H1 (cell line): ENCODE measurements at regions not wholly inside any gene's neighbourhood (a gene's known extent, or its start where the extent isn't known, plus 50 kb on each side); places are given as distances from the start of the nearest gene placed in this dataset.

Experiments
- CTCF ChIA-PET: fragments of 300-600 bp; sonication (Branson Sonifier 250); formaldehyde crosslinking; loops from one replicate; lab custom pipeline; 2021; ENCODE audit not compliant: partially characterized antibody; lab: Charles Lee
- POLR2A ChIA-PET: fragments of 300-600 bp; sonication (Branson Sonifier 250); formaldehyde crosslinking; loops from one replicate; lab custom pipeline; 2021; ENCODE audit warnings: inconsistent platforms; ENCODE audit not compliant: partially characterized antibody; lab: Charles Lee
- DNase-seq, 2 experiments: peaks; one replicate each; pipeline versions ENCODE4 v3.0.0 to v3.0.0-alpha.2; 2010 to 2022; ENCODE audit warnings: low spot score in 2 of 2, low read depth in 1 of 2, mixed read lengths in 1 of 2
- FAIRE-seq: peaks from 2 replicates; lab custom pipeline; 2011; peaks lifted over from hg19 to GRCh38; lab: Jason Lieb, UNC
- H2AFZ ChIP-seq: 2 replicates; pipeline ENCODE4 v1.8.1; 2012; ENCODE audit warnings: low read length, inconsistent platforms
- H2AK5ac ChIP-seq: 2 replicates; pipeline ENCODE4 v1.6.1; 2013; ENCODE audit warnings: low read depth, low read length
- H2BK120ac ChIP-seq: replicated peaks from 2 replicates; pipeline ENCODE3; 2013; ENCODE audit warnings: low read depth, low read length, inconsistent platforms
- H2BK12ac ChIP-seq: 2 replicates; pipeline ENCODE4 v1.6.1; 2013; ENCODE audit warnings: low read depth, low read length
- H2BK15ac ChIP-seq: 2 replicates; pipeline ENCODE4 v1.6.1; 2013; ENCODE audit warnings: low read length
- H2BK20ac ChIP-seq: 2 replicates; pipeline ENCODE4 v1.6.1; 2013; ENCODE audit warnings: low read length
- H2BK5ac ChIP-seq: 2 replicates; pipeline ENCODE4 v1.6.1; 2013; ENCODE audit warnings: low read depth, low read length
- H3K14ac ChIP-seq: 2 replicates; pipeline ENCODE4 v1.6.1; 2013; ENCODE audit warnings: inconsistent platforms; ENCODE audit not compliant: insufficient read length
- H3K18ac ChIP-seq: 2 replicates; pipeline ENCODE4 v1.6.1; 2013; ENCODE audit warnings: low read length; ENCODE audit errors: extremely low read depth
- H3K23ac ChIP-seq: 2 replicates; pipeline ENCODE4 v1.6.1; 2013; ENCODE audit warnings: inconsistent platforms; ENCODE audit not compliant: insufficient read length
- H3K23me2 ChIP-seq: 2 replicates; pipeline ENCODE4 v1.6.1; 2013; ENCODE audit warnings: low read depth, low read length
- H3K27ac ChIP-seq: 2 replicates; pipeline ENCODE4 v1.6.1; 2011; ENCODE audit warnings: low read depth, low read length, inconsistent platforms
- H3K27me3 ChIP-seq, 4 experiments: replicated peaks in 1 of 4; 1 replicate in 1 of 4; 2 replicates in 3 of 4; pipeline versions ENCODE4 v1.6.1 to v1.8.1; 2011 to 2013; ENCODE audit warnings: low read length in 3 of 4, mild to moderate bottlenecking in 3 of 4, inconsistent platforms in 2 of 4, mixed read lengths in 2 of 4, moderate library complexity in 1 of 4; ENCODE audit not compliant: control insufficient read depth in 3 of 4, insufficient read depth in 3 of 4; ENCODE audit errors: extremely low read depth in 1 of 4
- H3K36me3 ChIP-seq, 4 experiments: 2 replicates each; pipeline versions ENCODE4 v1.6.1 to v1.8.1; 2011 to 2013; ENCODE audit warnings: mild to moderate bottlenecking in 4 of 4, low read length in 3 of 4, moderate library complexity in 2 of 4, control low read depth in 1 of 4, inconsistent platforms in 1 of 4; ENCODE audit not compliant: insufficient read depth in 4 of 4, control insufficient read depth in 2 of 4
- H3K4ac ChIP-seq: replicated peaks from 2 replicates; pipeline ENCODE3; 2013; ENCODE audit warnings: low read length, low read depth, mixed read lengths, inconsistent platforms; ENCODE audit not compliant: insufficient read length
- H3K4me1 ChIP-seq, 4 experiments: replicated peaks in 1 of 4; 1 replicate in 1 of 4; 2 replicates in 3 of 4; pipeline versions ENCODE4 v1.6.1 to v1.8.1; 2011 to 2013; ENCODE audit warnings: low read length in 3 of 4, inconsistent platforms in 2 of 4, mixed read lengths in 1 of 4; ENCODE audit not compliant: insufficient read depth in 4 of 4, control insufficient read depth in 3 of 4
- H3K4me2 ChIP-seq, 2 experiments: 2 replicates each; pipeline versions ENCODE4 v1.6.1 to v1.8.1; 2011 to 2013; ENCODE audit warnings: low read depth in 2 of 2, low read length in 2 of 2, control low read depth in 1 of 2, inconsistent platforms in 1 of 2, mild to moderate bottlenecking in 1 of 2; ENCODE audit not compliant: insufficient read depth in 1 of 2
- H3K4me3 ChIP-seq, 4 experiments: fragments of 200-600, 300-600 bp in 1 of 4; sonication (generic), shearing (Covaris generic), sonication (Bioruptor Twin) in 1 of 4; 2 replicates each; pipeline versions ENCODE4 v1.5.1 to v1.8.1; 2011 to 2016; ENCODE audit warnings: low read length in 4 of 4, low read depth in 3 of 4, control low read depth in 2 of 4, inconsistent platforms in 2 of 4, mild to moderate bottlenecking in 2 of 4, mixed read lengths in 1 of 4, moderate library complexity in 1 of 4; ENCODE audit not compliant: insufficient read depth in 2 of 4; ENCODE audit errors: extremely low read depth in 1 of 4
- H3K56ac ChIP-seq: replicated peaks from 2 replicates; pipeline ENCODE3; 2013; ENCODE audit warnings: low read depth, mild to moderate bottlenecking, mixed read lengths, low read length, inconsistent platforms; ENCODE audit not compliant: insufficient read length
- H3K79me1 ChIP-seq: 2 replicates; pipeline ENCODE4 v1.6.1; 2013; ENCODE audit warnings: low read depth, low read length, control low read depth
- H3K79me2 ChIP-seq, 2 experiments: 2 replicates each; pipeline versions ENCODE4 v1.6.1 to v1.8.1; 2012 to 2013; ENCODE audit warnings: low read length in 2 of 2, mild to moderate bottlenecking in 2 of 2, inconsistent platforms in 1 of 2; ENCODE audit not compliant: insufficient read depth in 2 of 2, control insufficient read depth in 1 of 2
- H3K9ac ChIP-seq, 4 experiments: replicated peaks in 1 of 4; 1 replicate in 1 of 4; 2 replicates in 3 of 4; pipeline versions ENCODE4 v1.6.1 to v1.8.1; 2011 to 2013; ENCODE audit warnings: low read depth in 3 of 4, low read length in 3 of 4, control low read depth in 2 of 4, mild to moderate bottlenecking in 2 of 4, moderate library complexity in 2 of 4, inconsistent platforms in 1 of 4; ENCODE audit errors: extremely low read depth in 1 of 4
- H3K9me3 ChIP-seq, 2 experiments: 2 replicates each; pipeline versions ENCODE4 v1.6.1 to v1.8.1; 2012 to 2013; ENCODE audit warnings: mild to moderate bottlenecking in 2 of 2, moderate library complexity in 2 of 2, control low read depth in 1 of 2, inconsistent platforms in 1 of 2, low read depth in 1 of 2, low read length in 1 of 2, mixed read lengths in 1 of 2; ENCODE audit not compliant: insufficient read depth in 2 of 2
- H4K20me1 ChIP-seq, 2 experiments: replicated peaks in 1 of 2; 2 replicates each; pipeline versions ENCODE3 to v1.8.1; 2011 to 2013; ENCODE audit warnings: inconsistent platforms in 2 of 2, low read length in 2 of 2, mild to moderate bottlenecking in 1 of 2; ENCODE audit not compliant: insufficient read depth in 2 of 2, control insufficient read depth in 1 of 2
- H4K5ac ChIP-seq: 2 replicates; pipeline ENCODE4 v1.6.1; 2013; ENCODE audit warnings: low read length, low read depth, mixed read lengths, inconsistent platforms; ENCODE audit not compliant: insufficient read length
- H4K8ac ChIP-seq: 2 replicates; pipeline ENCODE4 v1.8.0; 2013; ENCODE audit warnings: mild to moderate bottlenecking, moderate library complexity, low read length, inconsistent platforms; ENCODE audit not compliant: insufficient read depth; ENCODE audit errors: extremely low read depth
- H4K91ac ChIP-seq: replicated peaks from 2 replicates; pipeline ENCODE3; 2013; ENCODE audit warnings: low read length, mixed read lengths, inconsistent platforms; ENCODE audit not compliant: insufficient read length
- CHD1 ChIP-seq: IDR thresholded peaks from 2 replicates; pipeline ENCODE4 v1.6.1; 2012; ENCODE audit warnings: low read depth, low read length, improper control_type of control experiment
- CTBP2 ChIP-seq: IDR thresholded peaks from 2 replicates; pipeline ENCODE4 v1.7.0; 2011; ENCODE audit warnings: borderline replicate concordance, mild to moderate bottlenecking, moderate library complexity, mixed read lengths, low read length; ENCODE audit not compliant: insufficient read depth, insufficient read length
- FOSL1 ChIP-seq: IDR thresholded peaks from 2 replicates; pipeline ENCODE4 v1.6.1; 2011; ENCODE audit warnings: mild to moderate bottlenecking, low read depth, low read length, moderate library complexity; ENCODE audit not compliant: insufficient read depth
- HDAC2 ChIP-seq, 2 experiments: fragments of 300-600 bp in 1 of 2; sonication (generic) in 1 of 2; IDR thresholded peaks; 2 replicates each; pipeline ENCODE4 v1.6.1; 2011 to 2012; ENCODE audit warnings: low read depth in 2 of 2, low read length in 2 of 2, mild to moderate bottlenecking in 2 of 2, moderate library complexity in 2 of 2, borderline replicate concordance in 1 of 2, inconsistent platforms in 1 of 2
- POLR2A ChIP-seq, 2 experiments: IDR thresholded peaks; 1 replicate in 1 of 2; 2 replicates in 1 of 2; pipeline ENCODE4 v1.6.1; 2011; ENCODE audit warnings: low read depth in 2 of 2, low read length in 2 of 2, mild to moderate bottlenecking in 2 of 2; ENCODE audit errors: control extremely low read depth in 1 of 2
- RNF2 ChIP-seq: fragments of 200-900, 300-1000 bp; sonication (generic); IDR thresholded peaks from 2 replicates; pipeline ENCODE4 v1.7.1; 2016; ENCODE audit warnings: borderline replicate concordance, low read depth, mild to moderate bottlenecking, antibody characterized with exemption, low read length; ENCODE audit not compliant: poor library complexity, severe bottlenecking; ENCODE audit errors: missing control alignments
- SIN3A ChIP-seq, 2 experiments: IDR thresholded peaks in 1 of 2; conservative IDR thresholded peaks in 1 of 2; 2 replicates each; pipeline ENCODE4 v1.6.1; 2011 to 2012; ENCODE audit warnings: low read length in 2 of 2, improper control_type of control experiment in 1 of 2, low read depth in 1 of 2, mild to moderate bottlenecking in 1 of 2
- SIRT6 ChIP-seq: IDR thresholded peaks from one replicate; pipeline ENCODE4 v1.7.1; 2012; ENCODE audit warnings: low read length, inconsistent platforms
- WGBS, 2 experiments: shearing (Covaris generic) in 1 of 2; methylation state at CpG; one replicate each; pipeline versions ENCODE4 v1.1.6 to v1.1.7; 2013 to 2015; ENCODE audit warnings: low lambda C conversion rate in 2 of 2, mixed read lengths in 2 of 2, inconsistent platforms in 1 of 2, low coverage in 1 of 2, missing lambda C conversion rate in 1 of 2; ENCODE audit not compliant: insufficient replicate concordance in 2 of 2, insufficient coverage in 1 of 2, insufficient read length in 1 of 2; ENCODE audit errors: extremely low coverage in 1 of 2, missing lambda C conversion rate in 1 of 2; 5-methylcytosine and 5-hydroxymethylcytosine counted together

DNA sequence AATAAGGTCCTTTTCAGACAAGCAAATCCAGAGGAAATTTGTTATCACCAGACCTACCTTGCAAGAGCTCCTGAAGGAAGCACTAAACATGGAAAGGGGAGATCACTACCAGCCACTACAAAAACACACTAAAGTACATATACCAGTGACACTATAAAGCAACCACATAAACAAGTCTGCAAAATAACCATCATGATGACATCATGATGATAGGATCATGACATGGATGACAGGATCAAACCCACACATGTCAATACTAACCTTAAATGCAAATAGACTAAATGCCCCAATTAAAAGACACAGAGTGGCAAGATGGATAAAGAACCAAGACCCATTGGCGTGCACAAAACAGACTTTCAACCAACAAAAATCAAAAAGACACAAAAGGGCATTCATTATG is 688.8 kb upstream of the NR5A2 start:
- TF ChIP-seq CHD1 (no peak), FOSL1 (no peak), HDAC2 (IDR thresholded peaks at IDR 0.05; ENCODE audit: borderline replicate concordance in 1 of 2, low read depth in 2 of 2, low read length in 2 of 2) (no peak), RNF2 (no peak), SIN3A (conservative IDR thresholded peaks at IDR 0.05 in 1 of 2, IDR thresholded peaks at IDR 0.05 in 1 of 2; ENCODE audit: low read depth in 1 of 2, low read length in 2 of 2) (no peak), SIRT6 (no peak), POLR2A (IDR thresholded peaks at IDR 0.05; ENCODE audit: control extremely low read depth in 1 of 2, low read depth in 2 of 2, low read length in 2 of 2) (no peak), CTBP2 (no peak)
- Histone ChIP-seq H2BK120ac (no peak overlapping the region), H2BK5ac (no peak overlapping the region), H3K79me1 (no peaks in the 10 kb centered on the region), H4K91ac (no peak overlapping the region), H3K27me3 (no peaks in the 10 kb centered on the region), H3K4me1 (no peaks in the 10 kb centered on the region), H2BK12ac (no peak overlapping the region), H4K20me1 (no peaks in the 10 kb centered on the region), H3K9me3 (no peaks in the 10 kb centered on the region), H3K18ac (no peak overlapping the region), H3K23ac (no peak overlapping the region), H4K8ac (no peak overlapping the region), H2AFZ (no peak overlapping the region), H3K36me3 (no peaks in the 10 kb centered on the region), H3K56ac (no peak overlapping the region), H2BK20ac (no peak overlapping the region), H3K4me3 (no peak overlapping the region), H3K4ac (no peak overlapping the region), H3K23me2 (no peaks in the 10 kb centered on the region), H3K27ac (no peak overlapping the region), H3K4me2 (no peak overlapping the region), H4K5ac (no peak overlapping the region), H3K79me2 (no peaks in the 10 kb centered on the region), H2AK5ac (no peak overlapping the region), H3K14ac (no peak overlapping the region), H2BK15ac (no peak overlapping the region), H3K9ac (no peak overlapping the region)
- WGBS, 2 experiments: 94% methylated on average over 1 of the region's 1 CpG; no CpG with 5 or more reads in 1 of the 2 experiments
- no peak for DNase-seq
- no peak for FAIRE-seq
- ChIA-PET POLR2A (no interaction called here), CTCF (interaction anchor here (0.7 to 3.0 kb wide), 5 partner anchors 13 to 125 kb away, joined by 3 to 30 read pairs (median 6); no protein-coding TSS in a partner anchor)
